ENCODE measurements at regions not wholly inside any gene's neighbourhood (a gene's known extent, or its start where the extent isn't known, plus 50 kb on each side); places are given as distances from the start of the nearest gene placed in this dataset.

DNA sequence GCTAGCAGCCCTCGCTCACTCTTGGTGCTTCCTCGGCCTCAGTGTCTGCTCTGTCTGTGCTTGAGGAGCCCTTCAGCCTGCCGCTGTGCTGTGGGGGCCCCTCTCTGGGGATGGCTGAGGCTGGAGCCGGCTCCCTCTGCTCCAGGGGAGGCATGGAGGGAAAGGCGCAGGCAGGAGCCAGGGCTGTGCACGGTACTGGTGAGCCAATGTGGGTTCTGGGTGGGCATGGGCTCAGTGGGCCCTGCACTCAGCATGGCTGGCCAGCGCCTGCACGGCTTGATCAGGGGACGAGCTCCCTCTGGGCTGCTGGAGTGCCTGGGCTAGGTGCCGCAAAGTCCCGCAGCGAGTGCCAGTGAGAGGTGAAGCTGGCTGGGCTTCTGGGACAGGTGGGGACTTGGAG lies 260.0 kb downstream of the SI start:
- TF ChIP-seq, protein P1, sequence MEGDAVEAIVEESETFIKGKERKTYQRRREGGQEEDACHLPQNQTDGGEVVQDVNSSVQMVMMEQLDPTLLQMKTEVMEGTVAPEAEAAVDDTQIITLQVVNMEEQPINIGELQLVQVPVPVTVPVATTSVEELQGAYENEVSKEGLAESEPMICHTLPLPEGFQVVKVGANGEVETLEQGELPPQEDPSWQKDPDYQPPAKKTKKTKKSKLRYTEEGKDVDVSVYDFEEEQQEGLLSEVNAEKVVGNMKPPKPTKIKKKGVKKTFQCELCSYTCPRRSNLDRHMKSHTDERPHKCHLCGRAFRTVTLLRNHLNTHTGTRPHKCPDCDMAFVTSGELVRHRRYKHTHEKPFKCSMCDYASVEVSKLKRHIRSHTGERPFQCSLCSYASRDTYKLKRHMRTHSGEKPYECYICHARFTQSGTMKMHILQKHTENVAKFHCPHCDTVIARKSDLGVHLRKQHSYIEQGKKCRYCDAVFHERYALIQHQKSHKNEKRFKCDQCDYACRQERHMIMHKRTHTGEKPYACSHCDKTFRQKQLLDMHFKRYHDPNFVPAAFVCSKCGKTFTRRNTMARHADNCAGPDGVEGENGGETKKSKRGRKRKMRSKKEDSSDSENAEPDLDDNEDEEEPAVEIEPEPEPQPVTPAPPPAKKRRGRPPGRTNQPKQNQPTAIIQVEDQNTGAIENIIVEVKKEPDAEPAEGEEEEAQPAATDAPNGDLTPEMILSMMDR (IDR thresholded peaks at IDR 0.05; ENCODE audit: insufficient read depth, low read depth, low read length) = no peak
- POLR2A ChIA-PET = no interaction called here
- Histone ChIP-seq H3K27me3 (ENCODE audit: control insufficient read depth, insufficient read depth, low read length) (no peaks in the 10 kb centered on the region), H3K36me3 (ENCODE audit: control insufficient read depth, insufficient read depth, low read length) (no peaks in the 10 kb centered on the region), H3K4me3 (ENCODE audit: low read depth, low read length) (no peak overlapping the region)
- no peak for DNase-seq (ENCODE audit: low read depth)
- CTCF ChIA-PET = no interaction called here

DNA sequence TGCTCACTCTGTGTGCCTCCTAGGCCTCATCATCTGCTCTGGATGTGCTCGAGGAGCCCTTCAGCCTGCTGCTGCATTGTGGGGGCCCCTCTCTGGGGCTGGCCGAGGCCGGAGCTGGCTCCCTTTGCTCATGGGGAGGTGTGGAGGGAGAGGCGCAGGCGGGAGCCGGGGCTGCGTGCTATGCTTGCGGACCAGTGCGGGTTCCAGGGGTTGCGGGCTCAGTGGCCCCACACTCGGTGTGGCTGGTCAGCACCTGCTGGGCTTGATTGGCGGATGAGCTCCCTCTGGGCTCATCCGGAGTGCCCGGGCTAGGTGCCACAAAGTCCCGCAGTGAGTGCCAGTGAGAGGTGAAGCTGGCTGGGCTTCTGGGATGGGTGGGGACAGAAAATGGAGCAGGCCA lies 264.2 kb downstream of the SI start:
- Histone ChIP-seq H3K4me3 (ENCODE audit: low read depth, low read length) (no peak overlapping the region), H3K36me3 (ENCODE audit: control insufficient read depth, insufficient read depth, low read length) (no peaks in the 10 kb centered on the region), H3K27me3 (ENCODE audit: control insufficient read depth, insufficient read depth, low read length) (no peaks in the 10 kb centered on the region)
- ChIA-PET CTCF (no interaction called here), POLR2A (no interaction called here)
- no peak for DNase-seq (ENCODE audit: low read depth)
- TF ChIP-seq, protein P1 (IDR thresholded peaks at IDR 0.05; ENCODE audit: insufficient read depth, low read depth, low read length) = no peak

DNA sequence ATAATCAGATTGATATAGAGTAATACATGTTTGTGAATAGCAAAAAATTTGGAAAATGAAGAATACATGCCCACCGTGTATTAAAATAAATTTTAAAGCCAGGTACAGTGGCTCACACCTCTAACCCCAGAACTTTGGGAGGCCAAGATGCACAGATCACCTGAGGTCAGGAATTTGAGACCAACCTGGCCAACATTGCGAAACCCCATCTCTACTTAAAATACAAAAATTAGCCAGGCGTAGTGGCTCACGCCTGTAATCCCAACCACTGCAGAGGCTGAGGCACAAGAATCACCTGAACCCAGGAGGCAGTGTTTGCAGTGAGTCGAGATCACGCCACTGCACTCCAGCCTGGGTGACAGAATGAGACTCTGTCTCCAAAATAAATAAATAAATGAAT lies 266.3 kb downstream of the SI start:
- Histone ChIP-seq H3K4me3 (ENCODE audit: low read depth, low read length) (no peak overlapping the region), H3K36me3 (ENCODE audit: control insufficient read depth, insufficient read depth, low read length) (no peaks in the 10 kb centered on the region), H3K27me3 (ENCODE audit: control insufficient read depth, insufficient read depth, low read length) (no peaks in the 10 kb centered on the region)
- TF ChIP-seq, protein P1 (IDR thresholded peaks at IDR 0.05; ENCODE audit: insufficient read depth, low read depth, low read length) = no peak
- POLR2A ChIA-PET = no interaction called here
- DNase-seq (ENCODE audit: low read depth) = no peak
- CTCF ChIA-PET = no interaction called here

DNA sequence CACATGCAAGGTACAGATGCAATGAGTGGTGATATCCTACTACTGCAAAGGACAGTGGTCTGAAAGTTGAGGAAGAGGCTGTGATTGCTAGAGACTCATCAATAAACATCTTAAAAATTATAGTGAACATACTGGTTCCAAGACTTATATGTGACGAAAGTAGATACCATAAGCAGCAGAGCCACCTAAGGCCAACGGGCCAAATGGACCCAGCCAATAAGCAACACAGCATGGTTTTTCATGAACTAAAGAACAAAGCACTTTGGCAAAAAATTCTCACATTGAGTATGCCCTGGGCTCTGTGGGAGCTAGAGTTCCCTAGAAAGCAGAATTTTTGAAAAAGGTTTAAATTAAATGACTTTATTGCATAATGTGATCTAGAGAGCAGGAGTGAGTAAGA lies 272.1 kb downstream of the SI start:
- no peaks in the 10 kb centered on the region for H3K27me3 ChIP-seq (ENCODE audit: control insufficient read depth, insufficient read depth, low read length)
- CTCF ChIA-PET = no interaction called here
- no peak overlapping the region for H3K4me3 ChIP-seq (ENCODE audit: low read depth, low read length)
- H3K36me3 ChIP-seq (ENCODE audit: control insufficient read depth, insufficient read depth, low read length) = no peaks in the 10 kb centered on the region
- no peak for DNase-seq (ENCODE audit: low read depth)
- POLR2A ChIA-PET = no interaction called here
- TF ChIP-seq, protein P1 (IDR thresholded peaks at IDR 0.05; ENCODE audit: insufficient read depth, low read depth, low read length) = no peak

DNA sequence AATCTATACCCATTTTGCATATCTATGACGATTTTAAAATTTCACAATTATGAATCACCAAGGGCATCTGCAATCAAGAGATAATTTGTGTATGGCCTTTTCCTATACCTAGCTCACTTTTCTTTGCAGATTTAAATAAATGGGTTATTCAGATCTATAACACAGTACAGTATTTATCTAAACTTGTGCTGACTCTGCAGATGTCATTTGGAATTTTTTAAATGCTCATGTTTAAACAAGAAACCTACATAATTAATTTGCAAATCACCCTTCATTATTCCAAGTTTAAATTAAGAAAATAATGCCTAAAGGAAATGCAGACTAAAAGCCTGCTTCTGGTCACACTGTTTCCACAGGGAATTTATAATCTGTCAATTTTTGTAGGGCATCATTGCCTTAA lies 284.2 kb downstream of the SI start:
- H3K4me3 ChIP-seq (ENCODE audit: low read depth, low read length) = no peak overlapping the region
- DNase-seq (ENCODE audit: low read depth) = no peak
- no peaks in the 10 kb centered on the region for H3K27me3 ChIP-seq (ENCODE audit: control insufficient read depth, insufficient read depth, low read length)
- CTCF ChIA-PET = no interaction called here
- H3K36me3 ChIP-seq (ENCODE audit: control insufficient read depth, insufficient read depth, low read length) = no peaks in the 10 kb centered on the region
- POLR2A ChIA-PET = no interaction called here
- TF ChIP-seq, protein P1 (IDR thresholded peaks at IDR 0.05; ENCODE audit: insufficient read depth, low read depth, low read length) = no peak
